Urinary bladder (tissue), 3 donors: ENCODE measurements at regions not wholly inside any gene's neighbourhood (a gene's known extent, or its start where the extent isn't known, plus 50 kb on each side); places are given as distances from the start of the nearest gene placed in this dataset.
"Not testable (repeated sequence)": the region's sequence is repeated elsewhere in the genome, so short reads cannot be mapped to it uniquely, and the experiment has no call there.

Experiments
- DNase-seq: peaks from one replicate; pipeline ENCODE4 v3.0.0-alpha.2; 2015; ENCODE audit errors: extremely low spot score
- H3K27ac ChIP-seq: one replicate; pipeline ENCODE4 v1.5.1; 2013; ENCODE audit warnings: low read depth, mild to moderate bottlenecking, moderate library complexity
- H3K36me3 ChIP-seq: one replicate; pipeline ENCODE4 v1.6.1; 2013; ENCODE audit warnings: mild to moderate bottlenecking, moderate library complexity; ENCODE audit not compliant: insufficient read depth
- H3K4me1 ChIP-seq: one replicate; pipeline ENCODE4 v1.6.1; 2013; ENCODE audit warnings: mild to moderate bottlenecking, moderate library complexity; ENCODE audit not compliant: insufficient read depth
- H3K4me3 ChIP-seq: one replicate; pipeline ENCODE4 v1.5.1; 2013; ENCODE audit warnings: low read depth, low read length
- WGBS: extraction: QIAGEN DNeasy Blood & Tissue Kit; methylation state at CpG from one replicate; pipeline ENCODE4 v1.1.7; 2013; 5-methylcytosine and 5-hydroxymethylcytosine counted together
- donor health status: healthy with polysubstance abuse.
- donor health status: healthy.

DNA sequence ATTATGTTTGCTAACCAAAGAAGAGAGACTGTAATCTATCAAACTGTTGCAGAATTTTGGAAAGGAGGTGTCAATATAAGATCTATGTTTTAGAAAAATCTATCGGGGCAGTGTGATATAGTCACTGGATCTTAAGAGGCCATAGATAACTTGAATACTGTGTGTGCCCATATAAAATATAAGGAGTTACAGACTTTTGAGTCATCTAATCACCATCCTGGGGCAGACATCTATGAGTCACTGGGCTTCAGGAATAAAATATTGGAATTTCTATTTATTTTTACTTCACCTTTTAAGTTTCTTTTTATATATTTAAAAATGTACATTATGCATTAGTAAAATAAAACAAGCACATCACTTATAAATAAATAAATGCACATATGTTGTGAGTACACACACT lies 509.3 kb upstream of the MAN1A1 start:
- WGBS = 95% methylated on average over 1 of the region's 1 CpG
- Histone ChIP-seq H3K36me3 (no peaks in the 10 kb centered on the region), H3K4me3 (no peak overlapping the region), H3K27ac (no peak overlapping the region), H3K4me1 (no peaks in the 10 kb centered on the region)
- no peak for DNase-seq

DNA sequence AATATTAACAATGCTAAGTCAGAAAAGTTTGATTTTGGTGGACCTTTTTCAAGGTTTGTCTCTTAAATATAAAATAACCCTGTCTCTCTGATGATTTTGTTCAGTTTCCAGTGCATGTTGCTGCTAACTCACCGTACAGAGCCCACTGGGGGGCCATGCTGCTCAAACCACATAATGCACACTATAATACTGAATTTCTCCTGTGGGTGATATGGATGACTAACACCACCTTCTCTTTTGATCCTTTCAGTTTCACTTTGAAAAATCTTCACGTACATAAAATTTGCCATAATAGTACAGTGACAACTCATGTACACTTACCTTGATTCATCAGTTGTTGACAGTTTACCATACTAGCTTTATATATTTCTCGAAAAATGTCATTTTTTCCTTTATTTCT lies 506.6 kb upstream of the MAN1A1 start:
- 86% methylated on average over 3 of the region's 3 CpGs for WGBS
- no peaks in the 10 kb centered on the region for H3K36me3 ChIP-seq
- no peak for DNase-seq
- no peak overlapping the region for H3K4me3 ChIP-seq
- no peak overlapping the region for H3K27ac ChIP-seq
- no peaks in the 10 kb centered on the region for H3K4me1 ChIP-seq

DNA sequence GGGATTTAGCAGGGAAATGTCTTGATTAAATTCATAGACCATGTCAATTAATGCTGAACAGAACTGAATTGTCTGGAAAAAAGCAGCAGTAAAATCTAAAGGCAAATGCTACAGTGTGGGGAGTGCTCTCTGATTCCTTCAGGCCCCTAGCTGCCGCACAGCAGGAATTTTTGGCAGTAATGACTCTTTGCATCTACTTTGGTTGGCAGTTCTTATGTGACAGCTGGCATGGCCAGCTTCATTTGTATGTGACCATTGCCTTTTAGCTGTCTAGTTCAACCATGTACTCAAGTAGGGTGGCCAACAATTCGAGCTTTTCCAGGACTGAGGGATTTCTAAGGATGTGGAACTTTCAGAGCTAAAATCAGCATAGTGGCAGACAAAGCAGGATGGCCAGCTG lies 499.1 kb upstream of the MAN1A1 start:
- Histone ChIP-seq H3K36me3 (no peaks in the 10 kb centered on the region), H3K4me3 (no peak overlapping the region), H3K4me1 (no peaks in the 10 kb centered on the region), H3K27ac (no peak overlapping the region)
- DNase-seq = no peak
- 90% methylated on average over 2 of the region's 2 CpGs for WGBS

DNA sequence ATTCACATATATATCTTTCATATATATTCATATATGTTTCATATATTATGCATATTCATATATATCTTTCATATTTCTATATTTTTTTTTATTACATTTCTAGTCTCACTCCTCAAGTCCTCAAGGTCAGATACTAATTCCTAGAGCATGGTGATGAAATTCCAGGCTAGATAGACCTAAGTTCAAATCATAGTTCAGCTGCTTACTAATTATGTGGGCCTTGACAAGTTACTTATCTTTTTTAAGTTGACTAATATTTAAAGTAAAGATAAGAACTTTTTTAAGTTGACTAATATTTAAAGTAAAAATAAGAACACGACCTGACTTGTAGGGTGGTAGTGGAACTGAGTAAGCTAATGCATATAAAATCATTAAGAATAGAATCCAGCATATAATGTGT lies 495.6 kb upstream of the MAN1A1 start:
- DNase-seq = no peak

DNA sequence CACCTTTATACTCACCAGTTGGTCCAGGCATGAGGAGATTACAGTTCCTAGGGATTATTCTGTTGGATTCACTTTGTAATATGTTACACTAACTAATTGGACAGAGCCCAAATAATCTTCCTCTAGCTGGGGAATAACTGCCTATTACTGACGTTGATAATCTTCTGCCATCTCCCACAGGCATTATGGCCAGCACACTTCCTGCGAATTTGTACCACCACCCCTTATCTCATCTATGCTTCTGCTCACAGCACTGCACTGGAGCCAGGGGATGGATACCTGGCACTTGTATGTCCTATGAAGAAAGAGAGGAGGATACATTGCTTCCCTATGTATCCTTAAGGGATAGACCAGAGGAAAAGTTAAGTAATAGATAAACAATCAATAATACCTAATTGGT lies 494.8 kb upstream of the MAN1A1 start:
- Histone ChIP-seq H3K4me1 (no peaks in the 10 kb centered on the region), H3K27ac (no peak overlapping the region), H3K4me3 (no peak overlapping the region), H3K36me3 (no peaks in the 10 kb centered on the region)
- DNase-seq = no peak
- 43% methylated on average over 2 of the region's 2 CpGs for WGBS

More for the DNA sequence above, 495.6 kb upstream of the MAN1A1 start:
- no peaks in the 10 kb centered on the region for H3K36me3 ChIP-seq
- WGBS = 70% methylated on average over 1 of the region's 1 CpG
- no peaks in the 10 kb centered on the region for H3K4me1 ChIP-seq
- no peak overlapping the region for H3K4me3 ChIP-seq
- no peak overlapping the region for H3K27ac ChIP-seq

DNA sequence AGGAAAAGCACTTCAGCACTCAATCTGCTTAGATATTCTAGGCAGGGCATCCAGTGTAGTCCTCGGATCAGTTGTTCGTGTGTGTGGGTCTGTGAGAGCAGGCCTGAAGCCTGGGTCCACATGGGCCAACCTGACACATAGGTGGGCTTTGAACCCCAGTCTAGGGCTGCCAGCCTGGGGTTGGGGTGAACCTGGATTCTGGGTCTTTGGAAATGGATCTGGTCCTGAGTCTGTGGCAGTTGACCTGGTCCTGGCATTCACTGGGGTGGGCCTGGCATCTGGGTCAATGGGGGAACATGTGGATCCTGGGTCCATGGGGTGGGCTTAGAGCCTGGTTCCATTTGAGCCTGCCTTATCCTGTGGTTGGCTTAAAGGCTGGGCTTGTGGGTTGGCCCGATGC lies 492.6 kb upstream of the MAN1A1 start:
- Histone ChIP-seq H3K27ac (no peak overlapping the region), H3K4me1 (no peaks in the 10 kb centered on the region), H3K36me3 (no peaks in the 10 kb centered on the region), H3K4me3 (no peak overlapping the region)
- no peak for DNase-seq
- WGBS = 94% methylated on average over 3 of the region's 3 CpGs

DNA sequence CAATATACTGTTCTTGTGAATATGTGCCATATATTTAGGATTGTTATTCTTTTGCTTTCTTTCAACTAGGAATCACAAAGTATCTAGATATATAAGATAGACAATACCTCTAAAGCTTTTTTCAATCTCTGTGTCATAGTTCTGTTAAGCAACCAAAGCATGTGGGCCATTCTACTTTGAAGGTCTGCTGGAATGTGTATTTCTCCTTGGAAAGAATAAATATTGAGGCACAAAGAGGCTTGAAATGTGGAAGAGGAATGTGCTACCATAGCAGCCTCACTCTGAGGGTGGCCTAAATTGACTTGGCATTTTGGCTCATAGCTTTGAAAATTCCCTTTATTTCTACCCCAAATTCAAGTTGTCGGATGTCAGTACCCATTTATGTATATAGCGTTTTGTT lies 488.5 kb upstream of the MAN1A1 start:
- no peaks in the 10 kb centered on the region for H3K4me1 ChIP-seq
- H3K36me3 ChIP-seq = no peaks in the 10 kb centered on the region
- WGBS = 95% methylated on average over 2 of the region's 2 CpGs
- no peak overlapping the region for H3K4me3 ChIP-seq
- DNase-seq = no peak
- no peak overlapping the region for H3K27ac ChIP-seq

DNA sequence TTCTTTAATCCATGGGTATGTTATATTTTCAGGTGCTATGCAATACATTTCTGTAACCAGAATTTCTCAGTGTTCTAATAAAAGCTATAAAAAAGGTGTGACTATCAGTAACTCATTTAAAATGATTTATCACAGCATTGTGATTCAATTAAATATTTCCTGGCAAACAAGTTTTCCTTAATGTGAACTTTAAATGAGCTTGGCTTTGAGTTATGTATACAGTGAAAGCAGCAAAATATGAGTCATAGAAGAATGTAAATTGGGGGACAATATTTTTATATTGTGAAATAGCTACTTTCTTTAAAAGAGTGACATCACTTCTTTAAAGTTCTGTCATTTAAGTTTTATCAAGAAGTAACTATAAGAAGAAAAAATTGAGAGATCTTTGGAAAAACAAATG lies 484.9 kb upstream of the MAN1A1 start:
- Histone ChIP-seq H3K4me3 (no peak overlapping the region), H3K4me1 (no peaks in the 10 kb centered on the region), H3K36me3 (no peaks in the 10 kb centered on the region), H3K27ac (no peak overlapping the region)
- DNase-seq = no peak

DNA sequence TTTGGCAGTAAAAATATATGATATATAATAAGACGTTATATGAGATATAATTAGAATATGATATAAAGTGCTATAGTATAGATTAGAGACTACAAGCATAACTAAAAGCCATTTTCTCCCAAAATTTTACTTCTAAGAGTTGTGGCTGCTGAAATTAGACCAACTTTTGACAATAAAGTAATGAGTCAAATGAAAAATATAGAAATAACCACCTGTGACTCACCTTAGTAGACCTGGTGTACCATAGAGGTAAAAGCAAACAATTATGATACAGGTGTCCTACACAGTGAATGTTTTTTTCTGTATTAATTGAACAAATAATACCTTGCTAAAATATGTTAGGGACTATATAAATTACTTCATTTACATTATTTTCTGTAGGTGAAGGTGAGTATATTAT lies 482.9 kb upstream of the MAN1A1 start:
- 75% methylated on average over 1 of the region's 1 CpG for WGBS
- no peak overlapping the region for H3K4me3 ChIP-seq
- no peak for DNase-seq

DNA sequence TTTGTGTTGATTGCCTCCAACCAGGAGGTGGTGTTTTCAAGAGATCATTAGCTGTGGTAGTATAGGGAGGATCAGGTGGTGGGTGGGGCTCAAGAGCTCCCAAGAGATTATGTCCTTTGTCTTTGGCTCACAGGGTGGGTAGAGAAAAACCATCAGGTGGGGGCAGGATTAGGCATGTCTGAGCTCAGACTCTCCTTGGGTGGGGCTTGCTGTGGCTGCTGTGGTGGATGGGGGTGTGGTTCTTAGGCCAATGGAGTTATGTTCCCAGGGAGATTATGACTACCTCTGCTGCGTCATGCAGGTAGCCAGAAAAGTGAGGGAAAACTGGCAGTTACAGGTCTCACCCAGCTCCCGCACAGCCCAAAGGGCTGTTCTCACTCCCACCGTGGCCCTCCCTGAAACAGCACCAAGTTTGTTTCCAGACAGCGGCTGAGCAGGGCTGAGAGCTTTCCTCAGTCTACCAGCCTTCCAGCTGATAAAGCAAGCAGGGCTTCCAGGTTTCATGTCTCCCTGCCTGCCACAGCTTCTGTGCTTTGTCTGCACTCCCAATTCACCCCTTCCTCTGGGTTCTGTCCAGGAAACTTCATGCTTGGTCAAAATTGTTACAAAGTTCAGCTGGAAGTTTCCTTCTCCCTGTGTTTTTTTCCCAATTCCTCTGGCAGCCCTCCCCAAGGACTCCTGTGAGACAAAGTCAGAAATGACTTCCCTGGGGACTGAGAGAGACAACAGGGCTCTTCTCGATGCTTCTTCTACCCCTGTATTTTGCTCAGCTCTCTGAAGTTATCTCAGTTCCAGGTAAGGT lies 481.1 kb upstream of the MAN1A1 start:
- Histone ChIP-seq H3K27ac (no peak overlapping the region), H3K4me3 (no peak overlapping the region), H3K36me3 (no peaks in the 10 kb centered on the region), H3K4me1 (no peaks in the 10 kb centered on the region)
- no peak for DNase-seq
- 84% methylated on average over 5 of the region's 5 CpGs for WGBS

More for the DNA sequence above, 482.9 kb upstream of the MAN1A1 start:
- no peaks in the 10 kb centered on the region for H3K4me1 ChIP-seq
- no peak overlapping the region for H3K27ac ChIP-seq
- no peaks in the 10 kb centered on the region for H3K36me3 ChIP-seq

DNA sequence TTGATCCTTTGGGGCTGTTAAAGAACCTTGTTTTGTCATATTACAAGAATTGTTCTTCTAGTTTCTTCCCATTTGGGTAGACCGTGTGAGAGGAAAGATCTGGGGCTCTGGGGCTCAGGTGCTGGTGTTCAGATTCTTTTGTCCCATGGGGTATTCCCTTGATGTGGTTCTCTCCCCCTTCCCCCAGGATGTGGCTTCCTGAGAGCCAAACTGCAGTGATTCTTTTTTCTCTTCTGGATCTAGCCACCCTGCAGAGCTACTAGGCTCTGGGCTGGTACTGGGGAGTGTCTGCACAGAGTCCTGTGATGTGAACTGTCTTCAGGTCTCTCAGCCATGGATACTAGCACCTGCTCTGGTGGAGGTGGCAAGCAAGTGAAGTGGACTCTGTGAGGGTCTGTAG lies 480.5 kb upstream of the MAN1A1 start:
- WGBS = 97% methylated on average over 1 of the region's 1 CpG
- no peak overlapping the region for H3K27ac ChIP-seq
- DNase-seq = no peak
- no peaks in the 10 kb centered on the region for H3K4me1 ChIP-seq
- no peak overlapping the region for H3K4me3 ChIP-seq
- H3K36me3 ChIP-seq = no peaks in the 10 kb centered on the region

DNA sequence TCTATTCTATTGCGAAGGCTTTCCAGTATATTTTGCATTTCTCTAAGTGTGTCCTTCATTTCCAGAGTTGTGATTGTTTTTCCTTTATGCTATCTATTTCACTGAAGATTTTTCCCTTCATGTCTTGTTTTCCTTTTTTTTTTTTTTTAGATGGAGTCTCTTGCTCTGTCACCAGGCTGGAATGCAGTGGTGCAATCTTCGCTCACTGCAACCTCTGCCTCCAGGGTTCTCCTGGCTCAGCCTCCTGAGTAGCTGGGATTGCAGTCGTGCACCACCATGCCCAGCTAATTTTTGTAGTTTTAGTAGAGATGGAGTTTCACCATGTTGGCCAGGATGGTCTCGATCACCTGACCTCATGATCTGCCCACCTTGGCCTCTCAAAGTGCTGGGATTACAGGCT lies 479.9 kb upstream of the MAN1A1 start:
- WGBS = 95% methylated on average over 4 of the region's 4 CpGs
- not testable (repeated sequence) for H3K4me3 ChIP-seq, H3K4me1 ChIP-seq, DNase-seq, H3K27ac ChIP-seq, H3K36me3 ChIP-seq

DNA sequence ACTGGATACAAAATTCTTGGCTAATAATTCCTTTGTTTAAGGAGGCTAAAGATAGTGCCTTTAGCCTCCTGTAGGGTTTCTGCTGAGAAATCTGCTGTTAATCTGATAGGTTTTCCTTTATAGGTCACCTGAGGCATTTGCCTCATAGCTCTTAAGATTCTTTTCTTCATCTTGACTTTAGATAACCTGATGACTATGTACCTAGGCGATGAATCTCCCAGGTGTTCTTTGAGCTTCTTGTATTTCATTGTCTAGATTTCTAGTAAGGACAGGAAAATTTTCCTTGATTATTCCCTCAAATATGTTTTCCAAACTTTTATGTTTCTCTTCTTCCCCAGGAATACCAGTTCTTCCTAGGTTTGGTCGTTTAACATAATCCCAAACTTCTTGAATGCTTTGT lies 479.4 kb upstream of the MAN1A1 start:
- H3K27ac ChIP-seq = no peak overlapping the region
- H3K4me3 ChIP-seq = no peak overlapping the region
- H3K36me3 ChIP-seq = no peaks in the 10 kb centered on the region
- WGBS = 96% methylated on average over 2 of the region's 2 CpGs
- no peak for DNase-seq
- H3K4me1 ChIP-seq = no peaks in the 10 kb centered on the region

DNA sequence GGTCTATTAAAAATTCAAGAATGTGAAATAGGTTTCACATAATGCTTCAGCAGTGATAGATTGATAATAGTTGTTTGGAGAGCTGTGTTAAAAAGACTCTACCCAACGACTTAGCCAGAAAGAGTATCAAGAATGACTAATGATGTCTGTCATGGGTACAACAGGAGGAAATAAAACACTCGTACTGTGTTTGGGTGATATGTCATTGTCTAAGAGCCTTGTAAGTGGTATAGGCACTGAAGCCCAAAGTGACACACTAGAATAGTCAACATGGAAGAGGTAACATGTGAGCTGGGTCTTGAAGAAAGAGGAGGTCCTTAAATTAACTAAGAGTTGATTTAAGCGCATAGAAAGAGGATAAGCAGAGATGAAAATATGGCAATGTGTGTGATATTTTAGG lies 471.8 kb upstream of the MAN1A1 start:
- DNase-seq = no peak
- WGBS = 61% methylated on average over 3 of the region's 3 CpGs
- Histone ChIP-seq H3K4me1 (no peaks in the 10 kb centered on the region), H3K4me3 (no peak overlapping the region), H3K27ac (no peak overlapping the region), H3K36me3 (no peaks in the 10 kb centered on the region)

DNA sequence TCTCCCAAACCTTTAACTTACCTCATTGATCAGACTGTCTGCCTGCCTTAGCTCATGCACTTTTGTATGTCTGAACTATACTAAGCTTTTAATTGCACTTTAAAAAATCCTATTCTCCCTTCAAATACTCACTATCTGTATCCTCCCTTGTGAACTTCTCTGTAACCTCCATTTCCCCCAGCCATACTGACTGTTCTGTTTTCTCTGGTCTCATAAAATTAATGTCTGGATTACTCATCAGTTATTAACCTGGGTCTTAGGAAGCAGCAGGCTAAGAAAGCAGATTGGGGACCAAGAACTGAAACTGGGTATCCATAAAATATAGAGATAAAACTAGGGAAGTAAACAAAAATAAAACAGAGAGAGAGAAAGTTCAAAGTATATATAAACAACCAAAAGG lies 469.3 kb upstream of the MAN1A1 start:
- no peaks in the 10 kb centered on the region for H3K36me3 ChIP-seq
- no peaks in the 10 kb centered on the region for H3K4me1 ChIP-seq
- no peak overlapping the region for H3K27ac ChIP-seq
- no peak for DNase-seq
- no peak overlapping the region for H3K4me3 ChIP-seq
